ENCODE measurements at regions not wholly inside any gene's neighbourhood (a gene's known extent, or its start where the extent isn't known, plus 50 kb on each side); places are given as distances from the start of the nearest gene placed in this dataset.
A peak's percentile ranks its signal among the peaks of the same experiment; 100 is the strongest.

DNA sequence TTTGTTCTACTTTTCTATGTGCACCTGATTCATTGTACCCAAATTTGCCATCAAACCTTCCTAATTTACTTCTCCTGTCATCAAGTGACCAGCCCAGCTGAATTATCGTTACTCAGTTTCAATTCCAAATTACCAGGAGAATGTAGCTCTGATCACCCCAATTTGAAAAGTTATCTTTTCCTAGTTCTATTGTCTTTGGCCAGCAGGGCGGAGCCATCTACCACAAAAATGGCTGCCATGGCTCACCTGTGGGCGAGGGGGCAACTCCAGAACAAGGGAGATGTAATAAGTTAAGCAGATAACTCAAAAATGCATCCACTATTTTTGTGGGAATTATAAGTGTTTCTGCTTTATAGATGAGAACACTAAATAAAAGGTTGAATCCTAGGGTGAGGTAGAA is 133.8 kb upstream of the MOCS2 start:
- Histone ChIP-seq H3K4me1 (ENCODE audit: control insufficient read depth, insufficient read depth, low read length) (no peaks in the 10 kb centered on the region), H3K27me3 (ENCODE audit: control insufficient read depth, insufficient read depth, low read length) (no peaks in the 10 kb centered on the region), H3K36me3 (ENCODE audit: control insufficient read depth, insufficient read depth, low read length) (no peaks in the 10 kb centered on the region), H3K27ac (ENCODE audit: low read length) (no peak overlapping the region), H3K9me3 (replicated peaks; ENCODE audit: control insufficient read depth, low read depth, low read length) (no peaks in the 10 kb centered on the region), H3K4me3 (ENCODE audit: low read length) (no peak overlapping the region)
- no CpG with 5 or more reads among the region's 3 CpGs for WGBS (ENCODE audit: insufficient coverage)
- no peak for DNase-seq

DNA sequence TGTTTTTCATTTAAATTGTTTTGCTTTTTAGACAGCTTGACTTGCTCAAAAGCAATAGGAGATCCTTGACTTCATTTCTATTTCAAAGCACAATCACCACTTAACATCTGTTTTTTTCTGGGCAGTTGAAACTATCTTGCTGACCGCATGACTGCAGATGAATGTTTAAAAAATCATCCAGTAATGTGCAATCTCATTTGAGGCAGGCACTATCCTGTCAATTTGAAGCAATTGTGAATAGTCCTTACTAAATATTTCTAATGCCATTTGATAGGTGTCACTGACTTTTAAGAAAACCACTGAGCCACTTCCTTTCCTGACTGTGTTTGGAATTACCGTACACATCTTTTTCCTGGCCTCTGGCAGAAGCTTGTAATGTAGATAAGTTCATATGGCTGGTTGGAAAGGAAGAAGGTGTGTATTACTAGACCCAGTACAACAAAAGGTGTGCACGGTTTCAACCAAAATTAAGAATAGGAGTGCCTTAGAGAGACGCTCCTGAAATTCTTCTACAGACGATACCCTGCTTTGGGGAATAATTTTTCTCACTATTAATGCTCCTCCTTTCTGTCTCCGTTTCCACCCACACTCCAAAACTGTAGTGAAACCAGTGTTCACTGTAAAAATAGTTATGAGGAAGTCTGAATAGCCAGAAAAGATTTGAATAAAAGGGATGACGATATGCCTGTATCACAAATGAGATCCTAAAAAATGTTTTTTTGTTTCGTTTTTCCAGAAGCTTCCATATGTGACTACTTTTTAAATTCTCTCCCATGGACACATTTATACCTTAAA is 136.7 kb upstream of the MOCS2 start:
- 40% methylated on average over 1 of the region's 8 CpGs for WGBS (ENCODE audit: insufficient coverage)
- H3K4me3 ChIP-seq (ENCODE audit: low read length), result no peak overlapping the region
- H3K36me3 ChIP-seq (ENCODE audit: control insufficient read depth, insufficient read depth, low read length), result no peaks in the 10 kb centered on the region
- H3K4me1 ChIP-seq (ENCODE audit: control insufficient read depth, insufficient read depth, low read length), result no peaks in the 10 kb centered on the region
- no peak overlapping the region for H3K27ac ChIP-seq (ENCODE audit: low read length)
- H3K9me3 ChIP-seq (replicated peaks; ENCODE audit: control insufficient read depth, low read depth, low read length), result no peaks in the 10 kb centered on the region
- DNase-seq, result peak; percentile 26
- H3K27me3 ChIP-seq (ENCODE audit: control insufficient read depth, insufficient read depth, low read length), result no peaks in the 10 kb centered on the region

DNA sequence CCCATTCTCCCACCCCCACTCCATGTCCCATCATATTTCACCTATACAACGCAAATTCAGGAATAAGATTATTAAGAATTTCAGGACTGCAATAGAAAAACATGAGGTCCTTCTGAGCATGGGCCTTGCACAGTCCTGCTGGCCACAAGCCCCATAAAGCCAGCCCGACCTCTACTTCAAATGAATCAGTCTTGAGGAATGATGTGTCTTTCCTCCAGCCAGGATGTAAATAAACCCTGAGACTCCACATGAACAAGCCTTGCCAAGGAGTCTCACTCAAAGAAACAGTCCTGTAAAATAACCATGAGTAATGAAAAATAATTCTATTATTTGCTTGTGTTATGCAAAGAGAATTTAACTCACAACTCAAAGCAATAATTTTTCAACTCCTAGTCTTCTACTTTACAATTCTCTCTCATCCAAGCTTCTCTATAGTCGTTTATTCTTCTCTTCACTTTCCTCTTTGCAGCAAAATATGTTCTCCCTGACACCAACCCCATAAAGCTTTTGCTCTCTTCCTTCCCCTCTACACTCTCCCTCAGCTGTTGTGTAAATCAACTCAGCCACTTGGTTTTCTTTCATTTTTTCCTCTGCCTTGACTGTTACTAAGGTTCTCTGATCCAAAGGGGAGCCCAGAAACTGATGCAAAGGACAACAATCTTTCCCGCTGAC is 140.1 kb upstream of the MOCS2 start:
- H3K4me3 ChIP-seq (ENCODE audit: low read length), result no peak overlapping the region
- no peaks in the 10 kb centered on the region for H3K27me3 ChIP-seq (ENCODE audit: control insufficient read depth, insufficient read depth, low read length)
- WGBS (ENCODE audit: insufficient coverage), result 46% methylated on average over 1 of the region's 4 CpGs
- no peaks in the 10 kb centered on the region for H3K36me3 ChIP-seq (ENCODE audit: control insufficient read depth, insufficient read depth, low read length)
- no peaks in the 10 kb centered on the region for H3K4me1 ChIP-seq (ENCODE audit: control insufficient read depth, insufficient read depth, low read length)
- H3K27ac ChIP-seq (ENCODE audit: low read length), result no peak overlapping the region
- peak; percentile 68 for DNase-seq
- no peaks in the 10 kb centered on the region for H3K9me3 ChIP-seq (replicated peaks; ENCODE audit: control insufficient read depth, low read depth, low read length)

DNA sequence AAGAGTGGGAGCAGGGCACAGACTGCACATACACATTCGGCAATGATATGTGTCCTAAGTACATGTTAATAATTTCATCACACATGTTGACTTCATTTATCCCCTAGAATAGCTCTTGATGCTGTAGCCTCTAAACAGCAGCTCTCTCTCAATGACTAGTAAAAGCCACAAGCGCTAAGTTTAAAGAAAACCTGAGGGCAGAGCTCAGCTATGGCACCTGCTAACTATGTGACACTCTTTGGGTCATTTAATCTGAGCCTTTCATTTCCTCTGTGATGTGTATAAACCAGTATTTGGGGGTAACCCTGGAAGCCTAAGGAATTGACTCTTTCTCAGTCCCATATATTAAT is 140.6 kb upstream of the MOCS2 start:
- no peak overlapping the region for H3K4me3 ChIP-seq (ENCODE audit: low read length)
- no peaks in the 10 kb centered on the region for H3K9me3 ChIP-seq (replicated peaks; ENCODE audit: control insufficient read depth, low read depth, low read length)
- 67% methylated on average over 1 of the region's 2 CpGs for WGBS (ENCODE audit: insufficient coverage)
- H3K27ac ChIP-seq (ENCODE audit: low read length), result no peak overlapping the region
- H3K27me3 ChIP-seq (ENCODE audit: control insufficient read depth, insufficient read depth, low read length), result no peaks in the 10 kb centered on the region
- H3K4me1 ChIP-seq (ENCODE audit: control insufficient read depth, insufficient read depth, low read length), result no peaks in the 10 kb centered on the region
- no peak for DNase-seq
- no peaks in the 10 kb centered on the region for H3K36me3 ChIP-seq (ENCODE audit: control insufficient read depth, insufficient read depth, low read length)

DNA sequence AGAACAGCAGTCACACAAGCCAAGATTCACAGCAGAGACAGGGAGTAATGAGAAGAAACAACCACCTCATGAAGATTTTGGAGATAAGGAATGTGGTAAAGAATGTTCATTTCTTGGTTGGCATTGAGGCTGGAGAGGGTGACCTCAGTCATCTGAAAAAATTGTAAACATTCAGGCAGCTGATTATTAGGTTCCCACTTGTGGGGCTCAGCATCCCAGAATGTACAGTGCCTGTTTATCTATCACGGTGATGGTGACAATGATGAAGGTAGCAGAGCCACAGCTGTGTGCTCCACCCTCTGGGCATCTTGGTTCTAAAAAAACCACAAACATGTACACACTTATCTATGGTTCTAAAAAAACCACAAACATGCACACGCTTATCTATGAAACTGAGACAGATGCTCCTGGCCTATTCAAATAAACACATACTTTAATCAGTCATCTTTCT is 143.9 kb upstream of the MOCS2 start:
- no peaks in the 10 kb centered on the region for H3K9me3 ChIP-seq (replicated peaks; ENCODE audit: control insufficient read depth, low read depth, low read length)
- H3K4me3 ChIP-seq (ENCODE audit: low read length), result no peak overlapping the region
- H3K27me3 ChIP-seq (ENCODE audit: control insufficient read depth, insufficient read depth, low read length), result no peaks in the 10 kb centered on the region
- DNase-seq, result no peak
- WGBS (ENCODE audit: insufficient coverage), result no CpG with 5 or more reads among the region's 2 CpGs
- no peaks in the 10 kb centered on the region for H3K4me1 ChIP-seq (ENCODE audit: control insufficient read depth, insufficient read depth, low read length)
- no peak overlapping the region for H3K27ac ChIP-seq (ENCODE audit: low read length)
- H3K36me3 ChIP-seq (ENCODE audit: control insufficient read depth, insufficient read depth, low read length), result no peaks in the 10 kb centered on the region

DNA sequence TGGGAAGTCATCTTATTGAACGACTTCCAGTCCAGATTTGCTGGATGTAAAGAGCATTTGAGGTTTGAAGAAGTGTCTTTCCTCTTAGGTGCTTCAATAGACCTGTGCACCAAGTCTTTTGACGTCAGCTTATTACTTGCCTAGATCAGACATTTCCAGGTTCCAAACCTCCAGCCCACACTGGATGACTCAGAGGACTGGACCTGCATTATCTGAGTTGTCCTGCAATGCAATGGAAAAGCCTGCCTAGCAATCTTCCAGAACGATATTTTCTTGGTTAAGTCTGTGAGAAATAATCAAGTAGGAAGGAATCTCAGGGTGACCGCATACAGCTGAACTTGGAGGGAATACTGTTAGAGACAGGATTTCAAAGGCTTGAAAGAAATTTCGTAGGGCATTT is 147.2 kb upstream of the MOCS2 start:
- no peaks in the 10 kb centered on the region for H3K27me3 ChIP-seq (ENCODE audit: control insufficient read depth, insufficient read depth, low read length)
- H3K36me3 ChIP-seq (ENCODE audit: control insufficient read depth, insufficient read depth, low read length), result no peaks in the 10 kb centered on the region
- H3K4me1 ChIP-seq (ENCODE audit: control insufficient read depth, insufficient read depth, low read length), result no peaks in the 10 kb centered on the region
- DNase-seq, result no peak
- no peaks in the 10 kb centered on the region for H3K9me3 ChIP-seq (replicated peaks; ENCODE audit: control insufficient read depth, low read depth, low read length)
- H3K4me3 ChIP-seq (ENCODE audit: low read length), result no peak overlapping the region
- 73% methylated on average over 3 of the region's 5 CpGs for WGBS (ENCODE audit: insufficient coverage)
- no peak overlapping the region for H3K27ac ChIP-seq (ENCODE audit: low read length)

DNA sequence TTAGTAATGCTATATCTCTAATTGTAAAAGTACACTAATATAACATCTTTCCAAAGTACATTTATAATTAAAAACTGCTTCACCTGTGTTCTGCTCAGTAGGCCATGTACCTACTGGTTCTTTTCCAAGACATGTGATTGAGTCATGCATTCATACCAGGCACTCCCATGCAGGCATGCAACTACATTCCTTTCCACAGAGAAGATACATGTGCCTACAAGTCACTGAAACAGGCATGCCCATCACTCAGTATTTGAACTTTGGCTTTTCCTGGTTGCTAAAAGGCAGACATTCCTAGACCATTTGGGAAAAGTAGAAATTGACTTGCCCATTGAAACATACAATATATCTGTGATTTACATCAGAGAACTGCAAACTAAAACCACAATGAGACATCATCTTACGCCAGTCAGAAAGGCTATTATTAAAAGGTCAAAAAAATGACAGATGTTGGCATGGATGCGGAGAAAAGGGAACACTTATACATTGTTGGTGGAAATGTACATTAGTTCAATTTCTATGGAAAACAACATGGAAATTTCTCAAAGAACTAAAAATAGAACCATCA is 148.3 kb upstream of the MOCS2 start:
- Histone ChIP-seq H3K27me3 (ENCODE audit: control insufficient read depth, insufficient read depth, low read length) (no peaks in the 10 kb centered on the region), H3K36me3 (ENCODE audit: control insufficient read depth, insufficient read depth, low read length) (no peaks in the 10 kb centered on the region), H3K9me3 (replicated peaks; ENCODE audit: control insufficient read depth, low read depth, low read length) (no peaks in the 10 kb centered on the region), H3K4me1 (ENCODE audit: control insufficient read depth, insufficient read depth, low read length) (no peaks in the 10 kb centered on the region), H3K27ac (ENCODE audit: low read length) (no peak overlapping the region), H3K4me3 (ENCODE audit: low read length) (no peak overlapping the region)
- no peak for DNase-seq
- WGBS (ENCODE audit: insufficient coverage), result no CpG with 5 or more reads among the region's 2 CpGs

DNA sequence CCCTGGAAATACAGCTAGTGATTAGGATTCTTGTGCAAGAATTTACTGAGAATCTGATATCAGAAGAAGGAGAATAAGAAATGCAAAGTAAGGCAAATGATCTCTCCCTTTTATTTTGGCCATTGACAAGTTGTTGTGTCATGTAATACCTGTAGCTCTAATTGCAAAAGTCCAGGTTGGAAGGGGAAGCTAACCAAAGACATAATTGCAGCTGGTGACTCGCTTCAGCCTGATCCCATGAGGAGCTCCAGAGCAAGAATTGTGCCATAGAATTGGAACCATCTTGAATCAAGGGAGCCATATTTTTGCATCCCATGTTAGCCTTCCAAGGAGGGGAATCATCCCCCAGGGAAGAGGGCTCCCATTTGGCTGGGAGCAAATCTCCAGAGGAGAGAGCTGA is 149.6 kb upstream of the MOCS2 start:
- H3K4me3 ChIP-seq (ENCODE audit: low read length), result no peak overlapping the region
- H3K9me3 ChIP-seq (replicated peaks; ENCODE audit: control insufficient read depth, low read depth, low read length), result no peaks in the 10 kb centered on the region
- WGBS (ENCODE audit: insufficient coverage), result 100% methylated on average over 1 of the region's 1 CpG
- no peaks in the 10 kb centered on the region for H3K4me1 ChIP-seq (ENCODE audit: control insufficient read depth, insufficient read depth, low read length)
- H3K27me3 ChIP-seq (ENCODE audit: control insufficient read depth, insufficient read depth, low read length), result no peaks in the 10 kb centered on the region
- H3K27ac ChIP-seq (ENCODE audit: low read length), result no peak overlapping the region
- no peak for DNase-seq
- H3K36me3 ChIP-seq (ENCODE audit: control insufficient read depth, insufficient read depth, low read length), result no peaks in the 10 kb centered on the region

DNA sequence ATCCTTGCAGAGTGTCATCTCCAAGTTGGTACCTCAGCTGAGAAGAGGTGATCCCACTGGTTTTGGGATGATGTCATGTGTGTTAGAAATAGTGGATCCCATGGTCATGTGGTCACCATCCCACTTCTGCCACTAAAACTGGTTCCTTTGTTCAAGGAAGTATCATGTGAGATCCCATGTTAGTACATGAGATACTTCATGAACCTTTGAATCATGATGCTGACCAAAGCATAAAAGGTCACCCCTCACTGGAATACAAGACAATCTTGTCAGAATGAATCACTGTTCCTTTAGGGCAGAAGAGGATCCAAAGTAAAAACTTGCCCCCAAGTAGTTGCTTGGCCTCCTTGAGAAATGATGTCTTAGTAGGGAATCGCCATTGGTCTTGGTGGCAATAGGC is 150.9 kb upstream of the MOCS2 start:
- Histone ChIP-seq H3K4me1 (ENCODE audit: control insufficient read depth, insufficient read depth, low read length) (no peaks in the 10 kb centered on the region), H3K9me3 (replicated peaks; ENCODE audit: control insufficient read depth, low read depth, low read length) (no peaks in the 10 kb centered on the region), H3K4me3 (ENCODE audit: low read length) (no peak overlapping the region), H3K36me3 (ENCODE audit: control insufficient read depth, insufficient read depth, low read length) (no peaks in the 10 kb centered on the region), H3K27ac (ENCODE audit: low read length) (no peak overlapping the region), H3K27me3 (ENCODE audit: control insufficient read depth, insufficient read depth, low read length) (no peaks in the 10 kb centered on the region)
- no CpG with 5 or more reads among the region's 1 CpG for WGBS (ENCODE audit: insufficient coverage)
- no peak for DNase-seq

DNA sequence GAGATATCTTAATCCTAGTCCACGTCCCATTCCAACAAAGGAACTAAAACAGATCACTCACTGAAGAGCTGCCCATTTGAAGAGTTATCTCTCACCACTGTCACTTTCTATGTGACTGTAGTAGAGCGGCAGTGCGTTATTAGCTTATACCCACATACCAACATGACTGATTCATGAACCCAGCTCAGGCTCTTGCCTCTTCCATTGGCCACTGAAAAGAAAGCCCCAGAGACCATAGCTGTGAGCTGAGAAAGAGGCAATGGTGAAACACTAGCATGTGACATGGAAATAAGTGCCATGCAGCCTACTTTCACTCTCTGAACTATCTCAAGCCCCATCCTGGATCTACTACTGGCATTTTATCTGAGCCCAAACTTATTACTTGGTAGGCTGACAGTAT is 151.7 kb upstream of the MOCS2 start:
- Histone ChIP-seq H3K27ac (ENCODE audit: low read length) (no peak overlapping the region), H3K27me3 (ENCODE audit: control insufficient read depth, insufficient read depth, low read length) (no peaks in the 10 kb centered on the region), H3K9me3 (replicated peaks; ENCODE audit: control insufficient read depth, low read depth, low read length) (no peaks in the 10 kb centered on the region), H3K4me3 (ENCODE audit: low read length) (no peak overlapping the region), H3K36me3 (ENCODE audit: control insufficient read depth, insufficient read depth, low read length) (no peaks in the 10 kb centered on the region), H3K4me1 (ENCODE audit: control insufficient read depth, insufficient read depth, low read length) (no peaks in the 10 kb centered on the region)
- DNase-seq, result no peak
- WGBS (ENCODE audit: insufficient coverage), result 86% methylated on average over 1 of the region's 3 CpGs
